Stimulated activated CD8-positive, alpha-beta memory T cell treated with anti-CD3 and anti-CD28 coated beads, Interleukin-4, amount 100 ng/mL, for 48 hours (primary cell): ENCODE measurements at regions not wholly inside any gene's neighbourhood (a gene's known extent, or its start where the extent isn't known, plus 50 kb on each side); places are given as distances from the start of the nearest gene placed in this dataset.
"Not testable (repeated sequence)": the region's sequence is repeated elsewhere in the genome, so short reads cannot be mapped to it uniquely, and the experiment has no call there.

Experiments used
- DNase-seq: peaks from one replicate; pipeline ENCODE4 v3.0.0-alpha.2; 2020

DNA sequence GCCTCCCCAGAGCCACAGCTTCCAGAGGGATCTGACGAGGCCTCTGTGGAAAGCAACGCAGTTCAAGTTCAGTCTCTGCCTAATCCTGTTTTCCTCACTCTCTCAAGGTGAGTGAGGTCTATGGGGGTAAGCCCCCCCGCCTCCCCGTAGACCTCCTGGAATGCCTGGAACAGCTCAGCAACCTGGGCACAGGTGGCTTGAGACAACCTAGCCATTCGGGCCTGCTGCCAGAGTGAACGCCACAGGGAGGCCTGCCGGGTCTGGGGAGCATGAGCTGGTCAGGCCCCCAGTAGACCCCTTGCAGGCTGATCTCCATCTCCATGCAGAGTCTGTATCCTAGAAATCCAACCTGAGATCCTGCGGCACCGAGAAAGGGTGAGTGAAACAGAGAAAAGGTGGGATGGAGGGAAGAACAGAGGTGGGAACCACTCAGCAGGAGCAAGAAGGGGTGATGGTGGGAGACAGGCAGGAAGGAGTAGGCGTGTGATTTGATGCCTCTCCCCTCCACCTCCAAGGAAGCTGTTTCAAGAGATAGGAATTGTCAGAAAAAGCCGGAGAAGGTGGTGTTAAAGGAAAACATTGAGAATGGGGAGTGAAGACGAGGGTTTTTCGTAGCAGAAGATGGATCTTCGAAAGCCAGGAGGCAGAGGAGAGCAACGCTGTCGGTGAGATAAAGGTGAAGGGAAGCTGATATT is 123.1 kb upstream of the PRMT8 start:
- no peak for DNase-seq

DNA sequence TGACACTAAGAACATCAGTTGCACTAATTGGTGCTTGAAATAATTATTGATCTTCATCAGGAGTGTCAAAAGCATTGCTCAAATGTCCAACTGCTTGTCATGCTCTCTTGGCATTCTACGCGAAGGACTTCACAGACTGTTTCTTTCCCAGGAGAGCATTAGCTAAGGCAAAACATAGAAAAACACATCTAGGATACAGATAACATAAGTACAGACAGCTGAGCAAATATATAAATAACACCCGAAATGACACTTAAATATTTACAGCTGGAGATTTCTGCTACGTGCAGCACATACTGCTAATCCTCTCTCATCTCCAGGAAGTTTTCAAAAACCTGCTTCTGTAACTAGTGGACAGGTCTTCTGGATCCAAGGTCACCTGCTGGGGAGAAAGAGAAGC is 120.0 kb upstream of the PRMT8 start:
- DNase-seq = no peak

DNA sequence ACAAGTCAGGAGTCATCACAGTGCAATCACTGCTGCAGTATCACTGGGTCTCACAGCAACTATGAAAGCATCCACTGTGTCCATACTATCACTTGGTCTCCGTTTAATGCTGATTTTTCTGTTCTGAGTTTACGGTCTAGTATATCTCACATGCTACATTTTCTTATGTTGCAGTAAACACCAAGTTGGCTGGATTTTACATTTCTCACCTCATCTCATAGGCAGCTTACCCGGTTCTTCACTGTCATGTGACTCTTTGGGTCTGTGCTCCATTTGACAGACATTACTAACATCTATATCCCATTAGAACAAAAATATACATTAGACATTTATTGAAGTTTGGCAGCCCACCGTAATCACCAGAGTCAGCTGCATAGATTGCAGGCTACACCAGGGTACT is 115.7 kb upstream of the PRMT8 start:
- DNase-seq = no peak

DNA sequence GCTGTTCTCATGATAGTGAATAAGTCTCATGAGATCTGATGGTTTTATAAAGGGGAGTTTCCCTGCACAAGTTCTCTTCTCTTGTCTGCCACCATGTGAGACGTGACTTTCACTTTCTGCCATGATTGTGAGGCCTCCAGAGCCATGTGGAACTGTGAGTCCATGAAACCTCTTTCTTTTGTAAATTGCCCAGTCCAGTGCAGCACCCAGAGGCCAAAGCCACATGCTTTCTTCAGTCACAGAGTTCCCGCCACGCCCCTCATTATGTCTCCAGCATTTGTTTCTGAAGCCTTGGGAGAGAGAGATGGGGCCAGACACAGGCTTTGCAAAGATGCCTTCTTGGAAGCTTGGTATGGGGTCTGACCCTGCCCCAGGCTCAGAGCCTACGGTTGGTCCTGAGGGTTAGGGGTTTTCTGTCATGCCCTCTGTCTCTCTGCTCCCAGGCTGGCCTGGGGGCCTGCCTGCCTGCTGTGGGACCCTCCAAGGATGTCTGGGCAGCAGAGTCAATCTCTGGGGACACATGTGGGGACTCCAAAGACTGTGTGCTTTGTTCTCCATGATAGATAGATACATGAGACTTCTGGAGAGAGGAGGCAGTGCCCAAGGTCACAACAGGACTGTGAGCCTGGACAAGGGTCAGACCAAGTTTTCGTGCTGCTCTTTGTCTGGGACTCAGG is 114.1 kb upstream of the PRMT8 start:
- no peak for DNase-seq

DNA sequence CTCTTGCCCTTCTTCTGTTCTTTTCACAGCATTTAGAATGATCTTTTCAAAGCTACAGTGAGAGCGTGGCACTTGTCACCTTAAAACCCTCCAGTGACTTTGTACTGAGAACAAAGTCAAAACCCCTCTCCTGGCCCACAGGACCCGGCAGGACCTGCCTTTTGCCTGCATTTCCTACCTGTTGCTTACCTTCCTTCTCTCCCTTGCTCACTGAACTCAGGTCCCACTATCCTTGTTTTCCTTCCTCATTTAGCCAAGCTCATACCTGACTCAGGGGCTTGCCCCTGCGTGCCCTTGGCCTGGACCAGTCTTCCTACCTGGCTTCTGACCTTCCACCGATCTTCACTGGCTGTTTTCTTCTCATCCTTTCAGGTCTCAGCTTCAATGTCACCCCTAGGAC is 112.3 kb upstream of the PRMT8 start:
- no peak for DNase-seq

DNA sequence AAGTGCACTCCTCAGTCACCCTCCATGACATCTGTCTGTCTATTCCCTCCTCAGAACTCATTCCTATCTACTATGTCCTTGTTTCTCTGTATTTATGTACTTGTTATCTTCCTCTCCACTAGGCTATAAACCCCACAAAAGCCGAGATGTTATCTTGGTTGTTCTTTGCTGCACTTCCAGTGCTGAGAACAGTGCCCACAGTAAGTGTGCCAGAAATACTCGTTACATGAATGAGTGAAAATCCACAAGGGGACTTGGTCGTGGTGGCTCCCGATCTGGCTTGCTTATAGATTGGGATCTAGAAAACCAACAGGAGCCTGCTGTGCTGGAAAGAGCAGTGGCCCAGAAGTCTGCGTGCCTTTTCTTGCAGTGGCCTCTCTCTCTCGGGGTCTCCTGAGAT is 111.9 kb upstream of the PRMT8 start:
- DNase-seq = no peak

DNA sequence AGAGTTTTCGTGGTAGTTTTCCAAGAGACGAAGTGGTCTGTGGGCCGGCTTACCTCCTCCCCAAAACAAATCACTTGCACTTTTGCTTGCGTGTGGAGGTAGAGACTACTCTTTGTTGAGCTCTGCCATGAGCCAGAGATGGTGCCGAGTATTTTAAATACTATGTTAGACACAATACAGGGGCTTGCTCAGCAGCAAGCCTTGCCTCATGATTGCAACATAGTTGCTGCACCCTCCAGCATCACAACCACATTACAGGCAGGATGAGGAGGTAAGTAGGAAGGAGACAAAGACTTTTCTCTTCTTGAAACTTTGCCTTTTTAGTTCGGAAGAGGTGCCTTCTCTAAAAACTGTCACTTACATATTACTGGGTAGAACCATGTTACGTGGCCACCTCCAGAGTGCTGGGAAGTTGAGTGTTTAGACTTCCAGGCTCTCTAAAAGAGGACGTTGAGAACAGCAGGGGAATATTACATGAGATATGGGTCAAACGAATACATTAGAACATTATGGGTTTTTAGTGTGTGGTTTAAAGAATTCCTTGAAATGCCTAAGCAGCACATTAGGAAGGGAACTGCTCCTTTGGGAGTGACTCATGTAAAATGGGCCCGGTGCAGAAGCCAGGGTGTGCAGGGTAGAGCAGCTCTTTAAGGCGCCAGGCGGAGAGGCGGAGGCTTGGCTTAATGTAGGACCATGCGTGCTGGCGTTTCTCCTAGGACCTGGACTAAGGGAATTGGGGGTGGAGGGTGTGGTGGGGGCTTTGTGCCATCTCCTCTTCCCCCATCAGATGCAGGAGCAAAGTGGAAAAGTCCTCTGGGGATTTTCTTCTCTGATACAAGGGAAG is 110.6 kb upstream of the PRMT8 start:
- DNase-seq = no peak

DNA sequence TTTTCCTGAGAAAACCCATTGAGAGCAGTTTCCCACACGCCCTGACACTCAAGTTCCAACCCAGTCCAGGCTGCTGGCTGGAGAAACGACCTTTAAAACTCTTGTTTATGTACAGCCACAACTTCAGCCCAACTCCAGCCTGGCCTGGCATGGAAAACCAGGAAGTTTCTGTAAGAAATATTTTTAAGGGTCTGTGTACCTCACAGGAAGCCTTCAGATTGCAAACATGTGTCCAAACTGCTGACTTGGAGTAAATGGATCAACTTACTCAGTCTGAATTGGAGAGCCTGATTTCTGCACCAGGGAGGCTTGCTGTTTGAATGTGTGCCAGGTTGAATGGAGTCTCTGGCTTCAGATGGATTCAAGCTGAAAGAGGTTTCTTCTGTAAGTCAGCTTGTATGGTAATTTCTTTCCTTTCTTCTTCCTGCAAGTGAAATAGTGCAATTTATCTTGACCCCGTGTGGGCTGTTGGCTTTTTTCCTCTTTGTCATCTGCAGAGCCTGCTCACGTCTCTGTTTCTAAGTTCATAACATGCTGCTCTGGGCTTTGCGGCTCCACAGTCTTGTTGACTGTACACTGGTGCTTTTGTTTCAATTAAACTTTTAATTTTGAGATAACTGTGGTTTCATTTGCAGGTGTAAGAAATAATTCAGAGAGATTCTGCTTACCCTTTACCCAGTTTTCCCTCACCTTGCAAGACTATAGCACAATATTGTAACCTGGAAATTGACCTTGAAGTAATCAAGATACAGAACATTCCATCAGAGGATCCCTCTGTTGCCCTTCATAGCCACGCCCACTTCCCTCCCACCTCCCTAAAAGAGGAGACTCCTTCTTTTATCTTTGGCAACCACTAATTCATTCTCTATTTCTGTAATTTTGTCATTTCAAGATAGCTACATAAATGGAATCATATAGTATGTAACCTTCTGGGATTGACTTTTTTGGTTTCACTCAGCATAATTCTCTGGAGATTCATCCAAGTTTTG is 109.7 kb upstream of the PRMT8 start:
- DNase-seq = no peak

DNA sequence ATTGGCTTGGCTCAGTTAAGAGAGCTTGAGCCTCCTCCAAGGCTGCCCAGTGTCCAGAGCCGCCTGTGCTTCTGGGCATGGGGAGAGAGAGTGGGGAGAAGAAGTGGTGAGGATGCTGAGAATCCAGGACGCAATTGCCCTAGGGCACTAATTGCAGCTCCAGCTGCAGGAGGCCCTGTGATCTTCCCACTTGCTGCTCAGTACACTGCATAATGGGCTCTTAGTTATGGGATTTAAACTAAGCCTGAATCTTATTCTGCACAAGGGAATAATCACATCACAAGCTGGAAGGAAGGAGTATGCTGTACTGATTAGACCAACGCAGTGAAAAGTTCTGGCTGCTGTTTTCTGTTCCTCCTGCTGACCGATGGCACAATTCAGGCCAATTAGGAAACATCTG is 101.0 kb upstream of the PRMT8 start:
- DNase-seq = no peak

DNA sequence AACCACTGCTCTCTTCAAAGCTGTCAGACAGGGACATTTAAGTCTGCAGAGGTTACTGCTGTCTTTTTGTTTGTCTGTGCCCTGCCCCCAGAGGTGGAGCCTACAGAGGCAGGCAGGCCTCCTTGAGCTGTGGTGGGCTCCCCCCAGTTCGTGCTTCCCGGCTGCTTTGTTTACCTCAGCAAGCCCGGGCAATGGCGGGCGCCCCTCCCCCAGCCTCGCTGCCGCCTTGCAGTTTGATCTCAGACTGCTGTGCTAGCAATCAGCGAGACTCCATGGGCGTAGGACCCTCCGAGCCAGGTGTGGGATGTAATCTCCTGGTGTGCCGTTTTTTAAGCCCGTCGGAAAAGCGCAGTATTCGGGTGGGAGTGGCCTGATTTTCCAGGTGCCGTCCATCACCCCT is 93.4 kb upstream of the PRMT8 start:
- not testable (repeated sequence) for DNase-seq

DNA sequence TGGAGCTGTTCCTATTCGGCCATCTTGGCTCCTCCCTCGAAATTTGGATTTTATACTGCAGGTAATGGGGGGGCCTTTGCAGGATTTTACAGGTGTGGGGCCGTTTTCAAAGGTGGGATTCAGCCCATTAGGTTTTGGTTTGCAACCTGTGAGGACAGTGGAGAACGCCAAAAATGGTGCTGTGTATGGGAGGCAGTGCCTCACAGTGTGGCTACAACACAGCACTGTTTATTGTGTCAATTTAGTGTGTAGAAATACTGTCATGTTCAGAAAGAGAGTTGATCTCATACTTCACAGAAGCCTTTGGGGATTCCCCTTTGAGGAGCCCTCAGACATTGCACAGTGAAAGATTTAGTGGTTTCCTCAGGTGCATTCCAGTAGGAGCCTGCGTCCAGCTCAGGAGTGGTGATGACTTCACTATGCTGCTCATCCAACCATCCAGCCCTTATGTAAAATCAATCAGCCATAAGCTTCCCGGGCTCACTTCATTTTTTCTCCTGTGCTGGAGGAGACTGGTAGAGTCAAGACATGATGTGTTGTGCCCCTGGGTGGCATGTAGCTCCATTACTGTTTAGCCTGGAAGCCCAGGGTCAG is 92.7 kb upstream of the PRMT8 start:
- DNase-seq = no peak

DNA sequence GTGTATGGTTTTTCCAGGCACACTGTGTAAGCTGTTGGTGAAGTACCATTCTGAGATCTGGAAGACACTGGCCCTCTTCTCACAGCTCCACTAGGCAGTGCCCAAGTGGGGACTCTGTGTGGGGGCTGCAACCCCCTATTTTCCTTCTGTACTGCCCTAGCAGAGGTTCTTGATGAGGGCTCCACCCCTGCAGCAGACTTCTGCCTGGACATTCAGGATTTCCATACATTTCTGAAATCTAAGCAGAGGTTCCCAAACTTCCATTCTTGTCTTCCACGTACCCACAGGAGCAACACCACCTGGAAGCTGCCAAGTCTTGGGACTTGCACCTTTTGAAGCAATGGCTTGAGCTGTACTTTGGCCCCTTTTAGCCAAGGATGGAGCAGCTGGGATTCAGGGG is 85.2 kb upstream of the PRMT8 start:
- no peak for DNase-seq

DNA sequence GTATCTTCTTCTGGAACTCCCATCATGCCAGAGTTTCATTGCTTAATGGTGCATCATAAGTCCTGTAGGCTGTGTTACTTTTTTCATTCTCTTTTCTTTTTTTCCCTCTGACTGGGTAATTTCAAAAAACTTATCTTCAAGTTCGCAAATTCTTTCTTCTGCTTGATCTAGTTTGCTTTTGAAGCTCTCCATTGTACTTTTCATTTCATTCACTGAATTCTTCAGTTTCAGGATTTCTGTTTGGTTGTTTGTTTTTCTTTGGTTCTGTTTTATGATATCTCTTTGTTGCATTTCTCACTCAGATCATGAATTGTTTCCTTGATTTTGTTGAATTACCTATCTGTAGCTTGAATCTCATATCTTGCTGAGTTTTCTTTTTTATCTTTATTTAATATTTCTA is 83.3 kb upstream of the PRMT8 start:
- no peak for DNase-seq

DNA sequence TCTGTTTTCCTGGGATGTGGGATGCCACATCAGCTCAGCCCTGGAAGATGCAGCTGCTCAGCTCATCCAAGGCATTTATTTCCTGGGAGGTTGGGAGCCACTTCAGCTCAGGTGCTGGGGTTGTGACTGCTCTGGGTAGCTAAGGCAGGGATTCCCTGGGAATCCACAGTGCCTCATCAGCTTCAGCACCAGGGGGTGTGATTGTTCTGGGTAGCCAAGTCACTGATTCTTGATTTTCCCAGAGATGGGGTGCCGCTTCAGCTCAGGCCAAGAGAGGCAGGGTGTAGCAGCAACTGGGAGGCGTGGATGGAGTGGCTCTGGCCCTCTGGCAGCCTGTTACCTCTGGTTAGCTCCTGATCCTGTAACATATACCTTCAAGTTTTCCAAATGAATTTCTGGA is 81.3 kb upstream of the PRMT8 start:
- no peak for DNase-seq

DNA sequence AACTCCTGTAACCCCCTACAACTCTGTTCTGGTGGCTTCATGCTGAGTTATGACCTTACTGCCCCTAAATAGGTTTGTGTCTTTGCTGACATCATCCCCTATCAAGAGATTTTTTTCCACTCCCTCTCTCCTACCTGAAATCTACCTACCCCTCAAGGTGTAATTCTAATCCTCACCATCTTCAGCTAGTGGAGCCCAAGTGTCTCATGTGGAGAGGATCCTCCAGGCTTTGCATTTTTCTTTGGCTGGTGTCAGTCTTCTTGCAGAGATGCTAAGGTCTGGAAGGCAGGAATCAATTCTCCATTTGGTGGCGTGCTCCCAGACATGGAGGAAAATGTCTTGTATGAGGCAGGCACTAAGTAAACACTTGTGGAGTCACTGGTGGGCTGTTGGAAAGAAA is 74.8 kb upstream of the PRMT8 start:
- no peak for DNase-seq

DNA sequence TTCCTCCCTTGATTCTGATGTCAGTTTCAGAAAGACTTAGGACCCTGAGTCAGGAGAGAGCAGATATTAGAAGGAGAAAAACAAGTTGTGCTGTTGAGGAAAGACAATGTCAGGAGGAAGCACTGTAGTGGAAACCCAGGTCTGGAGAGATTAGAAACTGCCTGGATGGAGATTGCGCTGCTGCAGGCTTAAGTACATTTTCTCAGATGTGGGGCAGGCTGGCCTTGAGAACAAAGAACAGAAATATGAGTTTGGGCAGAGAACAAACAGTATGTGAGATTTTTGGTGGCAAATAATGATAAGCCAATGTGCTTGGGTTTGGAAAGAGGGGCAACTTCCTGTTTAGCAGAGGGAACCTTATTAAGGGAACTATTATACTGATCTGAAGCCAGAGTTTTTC is 74.3 kb upstream of the PRMT8 start:
- no peak for DNase-seq

DNA sequence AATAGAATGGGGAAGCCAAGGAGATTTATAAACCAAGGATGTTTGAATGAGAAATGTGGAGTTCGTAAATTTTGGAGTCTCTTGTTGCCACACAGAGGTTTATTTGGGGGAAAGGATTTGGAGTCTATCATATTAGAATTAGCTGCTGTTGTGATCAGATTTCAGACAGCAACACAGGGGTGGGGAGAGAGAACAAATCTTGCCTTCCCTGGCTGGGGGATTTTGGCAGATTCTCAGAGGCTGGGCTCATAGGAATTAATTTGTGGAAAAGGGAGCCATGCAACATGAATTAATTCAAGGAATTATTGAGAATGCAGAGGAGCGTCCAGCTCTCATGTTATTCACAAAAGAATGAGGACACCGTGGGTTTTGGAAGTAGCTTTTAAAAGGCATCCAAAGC is 73.9 kb upstream of the PRMT8 start:
- DNase-seq = no peak

DNA sequence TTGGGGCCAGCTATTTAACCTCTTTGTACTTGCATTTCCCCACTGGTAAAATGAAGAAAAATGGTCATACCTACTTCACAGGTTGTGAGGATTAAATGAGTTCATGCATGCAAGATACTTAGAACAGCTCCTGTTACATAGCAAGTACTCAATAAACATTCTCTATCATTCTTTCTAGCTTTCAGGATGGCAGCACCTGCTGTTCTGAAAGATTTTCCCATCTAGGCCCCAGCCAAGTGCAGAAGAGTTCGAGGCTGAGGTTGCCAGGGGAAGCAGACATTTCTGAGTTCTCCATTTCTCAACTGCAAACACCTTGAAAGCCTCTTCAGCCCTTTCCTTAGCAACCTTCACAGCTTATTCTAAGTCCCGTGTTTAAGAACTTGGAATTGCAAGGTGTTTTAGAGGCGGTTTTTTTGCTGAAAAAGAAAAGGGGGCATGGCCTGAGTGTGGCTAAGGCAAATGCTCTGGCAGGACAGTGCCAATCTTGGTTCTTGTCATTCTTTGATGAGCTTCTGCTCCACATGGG is 73.0 kb upstream of the PRMT8 start:
- no peak for DNase-seq

DNA sequence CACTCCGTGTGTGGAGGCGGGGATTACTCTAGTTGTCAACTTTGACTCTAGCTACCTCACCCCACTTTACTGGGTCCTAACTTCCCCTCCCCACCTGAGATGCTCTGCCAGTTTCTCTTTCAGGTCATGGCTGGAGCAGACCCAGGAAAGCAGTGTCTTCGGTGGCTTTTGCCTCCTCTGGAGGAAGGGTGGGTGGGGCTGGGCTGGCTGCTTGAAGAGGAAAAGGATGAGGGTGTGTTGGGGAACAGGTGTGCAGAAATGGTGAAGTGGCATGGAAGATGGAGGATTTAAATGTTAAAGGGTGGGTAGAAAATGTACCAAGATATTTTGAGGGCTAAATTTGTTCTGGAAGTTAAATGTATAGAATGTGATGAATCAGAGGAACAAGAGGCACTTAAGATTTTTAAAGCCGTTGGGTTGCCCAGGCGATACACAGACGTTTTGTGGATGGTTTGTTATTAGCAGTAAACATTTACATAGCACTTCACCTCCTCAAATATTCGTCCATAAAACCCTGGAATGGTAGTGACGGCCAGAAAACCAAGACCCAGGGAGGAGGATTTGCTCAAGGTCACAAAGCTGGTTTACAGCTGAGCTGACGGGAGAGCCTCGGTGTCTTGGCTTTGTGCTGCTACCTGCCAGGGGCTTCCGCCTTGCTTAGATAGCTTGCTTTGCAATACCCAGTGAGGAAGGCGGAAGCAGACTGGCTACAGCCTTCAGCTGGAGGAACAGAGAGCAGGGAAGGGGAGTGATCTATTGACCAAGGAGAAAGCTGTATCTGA is 72.2 kb upstream of the PRMT8 start:
- DNase-seq = no peak

DNA sequence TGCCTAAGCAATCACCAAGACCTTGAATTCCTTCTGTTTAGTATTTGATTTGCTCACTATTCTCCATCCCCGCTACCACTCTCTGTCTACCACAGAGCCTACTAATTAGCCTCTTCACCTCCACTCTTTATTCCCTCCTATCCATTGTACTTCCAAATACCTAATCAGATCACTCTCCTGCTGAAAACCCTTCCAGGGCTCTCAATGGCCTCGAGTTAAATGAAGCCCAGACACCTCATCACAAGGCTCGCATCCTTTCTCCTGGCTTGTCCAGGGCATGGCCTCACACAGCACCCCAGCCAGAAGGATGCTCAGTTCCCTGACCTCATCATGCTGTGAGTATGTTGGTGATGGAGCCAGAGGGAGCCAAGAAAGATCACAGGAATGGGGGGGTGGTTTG is 71.4 kb upstream of the PRMT8 start:
- no peak for DNase-seq

DNA sequence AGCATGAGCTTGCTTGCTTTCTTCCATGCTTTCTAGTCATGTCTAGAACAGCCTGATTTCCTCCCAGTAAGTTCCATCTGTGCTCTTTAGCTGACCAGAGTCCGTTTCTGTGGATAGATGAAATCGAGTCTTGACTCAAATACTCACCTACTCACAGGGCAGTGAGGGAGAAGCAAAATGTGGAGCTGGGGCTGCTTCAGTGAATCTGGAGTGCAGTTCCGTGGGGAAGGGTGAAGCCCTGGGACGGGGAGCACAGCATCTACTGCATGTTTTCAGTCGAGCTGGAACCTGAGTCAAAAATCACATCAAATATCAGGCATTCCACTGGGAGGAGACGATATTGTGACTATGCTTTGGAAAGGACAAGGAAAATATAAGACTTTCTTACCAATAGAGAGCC is 70.3 kb upstream of the PRMT8 start:
- no peak for DNase-seq
